ENCODE measurements at regions not wholly inside any gene's neighbourhood (a gene's known extent, or its start where the extent isn't known, plus 50 kb on each side); places are given as distances from the start of the nearest gene placed in this dataset.

- no peak for TF ChIP-seq CTCF (IDR thresholded peaks at IDR 0.05; ENCODE audit: insufficient read depth, low read depth, low read length)
- no peak for DNase-seq (ENCODE audit: low read depth)
- H3K4me3 ChIP-seq (ENCODE audit: low read depth, low read length): no peak overlapping the region
Measured at GRCh38 chr9:135239100-135239768, 151.8 kb downstream of the OLFM1 start.

- no peak for TF ChIP-seq CTCF (IDR thresholded peaks at IDR 0.05; ENCODE audit: insufficient read depth, low read depth, low read length)
- H3K4me3 ChIP-seq (ENCODE audit: low read depth, low read length): no peak overlapping the region
- DNase-seq (ENCODE audit: low read depth): no peak
Measured at GRCh38 chr9:135239769-135240141, 152.3 kb downstream of the OLFM1 start.

GRCh38 chr9:135240222-135240621 lies 152.8 kb downstream of the OLFM1 start:
- no peak for TF ChIP-seq CTCF (IDR thresholded peaks at IDR 0.05; ENCODE audit: insufficient read depth, low read depth, low read length)
- DNase-seq (ENCODE audit: low read depth): no peak
- H3K4me3 ChIP-seq (ENCODE audit: low read depth, low read length): no peak overlapping the region

GRCh38 chr9:135240871-135241311 lies 153.4 kb downstream of the OLFM1 start:
- H3K4me3 ChIP-seq (ENCODE audit: low read depth, low read length): no peak overlapping the region
- DNase-seq (ENCODE audit: low read depth): no peak
- no peak for TF ChIP-seq CTCF (IDR thresholded peaks at IDR 0.05; ENCODE audit: insufficient read depth, low read depth, low read length)

GRCh38 chr9:135241381-135242048 lies 154.0 kb downstream of the OLFM1 start:
- TF ChIP-seq CTCF (IDR thresholded peaks at IDR 0.05; ENCODE audit: insufficient read depth, low read depth, low read length): no peak
- no peak for DNase-seq (ENCODE audit: low read depth)

GRCh38 chr9:135242049-135242396 lies 154.6 kb downstream of the OLFM1 start:
- H3K4me3 ChIP-seq (ENCODE audit: low read depth, low read length): no peak overlapping the region
- TF ChIP-seq CTCF (IDR thresholded peaks at IDR 0.05; ENCODE audit: insufficient read depth, low read depth, low read length): no peak
- DNase-seq (ENCODE audit: low read depth): no peak

More at GRCh38 chr9:135241381-135242048, 154.0 kb downstream of the OLFM1 start:
- H3K4me3 ChIP-seq (ENCODE audit: low read depth, low read length): no peak overlapping the region
